Lung microvascular endothelial cell (primary cell): ENCODE measurements at regions not wholly inside any gene's neighbourhood (a gene's known extent, or its start where the extent isn't known, plus 50 kb on each side); places are given as distances from the start of the nearest gene placed in this dataset.

Experiments used
- DNase-seq, 2 donors: peaks; one replicate each; pipeline versions ENCODE4 v3.0.0 to v3.0.0-alpha.2; 2010; ENCODE audit warnings: low read depth in 2 of 2

GRCh38 chr5:167899490-167900070 lies 391.9 kb upstream of the WWC1 start:
- DNase-seq = peak in 1 of 2 donors; percentile 1

GRCh38 chr5:167900340-167900935 lies 391.0 kb upstream of the WWC1 start:
- no peak for DNase-seq

GRCh38 chr5:167902298-167902697 lies 389.1 kb upstream of the WWC1 start:
- no peak for DNase-seq

- no peak for DNase-seq
Observed at GRCh38 chr5:167903243-167903642, 388.2 kb upstream of the WWC1 start.

GRCh38 chr5:167903659-167904058 lies 387.8 kb upstream of the WWC1 start:
- DNase-seq = no peak

GRCh38 chr5:167905919-167906853 lies 385.3 kb upstream of the WWC1 start:
- no peak for DNase-seq

- no peak for DNase-seq
Observed at GRCh38 chr5:167908606-167909005, 382.8 kb upstream of the WWC1 start.

- DNase-seq = no peak
Observed at GRCh38 chr5:167912941-167913665, 378.3 kb upstream of the WWC1 start.

GRCh38 chr5:167915237-167915636 lies 376.2 kb upstream of the WWC1 start:
- no peak for DNase-seq

GRCh38 chr5:167916261-167916691 lies 375.2 kb upstream of the WWC1 start:
- no peak for DNase-seq

- no peak for DNase-seq
Observed at GRCh38 chr5:167916706-167917105, 374.7 kb upstream of the WWC1 start.

- no peak for DNase-seq
Observed at GRCh38 chr5:167918184-167918812, 373.1 kb upstream of the WWC1 start.

- DNase-seq = no peak
Observed at GRCh38 chr5:167918813-167919483, 372.5 kb upstream of the WWC1 start.

- no peak for DNase-seq
Observed at GRCh38 chr5:167920589-167920988, 370.9 kb upstream of the WWC1 start.

GRCh38 chr5:167921796-167922195 lies 369.6 kb upstream of the WWC1 start:
- no peak for DNase-seq

- DNase-seq = no peak
Observed at GRCh38 chr5:167923396-167923795, 368.0 kb upstream of the WWC1 start.

GRCh38 chr5:167929841-167930240 lies 361.6 kb upstream of the WWC1 start:
- no peak for DNase-seq

GRCh38 chr5:167934551-167934971 lies 356.9 kb upstream of the WWC1 start:
- no peak for DNase-seq

GRCh38 chr5:167936022-167936421 lies 355.4 kb upstream of the WWC1 start:
- DNase-seq = no peak

- DNase-seq = no peak
Observed at GRCh38 chr5:167936944-167937634, 354.4 kb upstream of the WWC1 start.
